Gastrocnemius medialis (tissue), 4 donors: ENCODE measurements at regions not wholly inside any gene's neighbourhood (a gene's known extent, or its start where the extent isn't known, plus 50 kb on each side); places are given as distances from the start of the nearest gene placed in this dataset.

ENCODE experiments used
- POLR2A ChIP-seq, 2 donors: fragments of 450-650 bp; IDR thresholded peaks; one replicate each; pipeline ENCODE4 v1.6.1; 2017; ENCODE audit warnings: antibody characterized with exemption in 2 of 2, mild to moderate bottlenecking in 2 of 2, moderate library complexity in 2 of 2
- TF ChIP-seq, protein P1 (sequence below), 5 experiments: fragments of 450-650 bp in 3 of 5; fragments of 200-600 bp in 2 of 5; sonication (generic) in 2 of 5; IDR thresholded peaks in 4 of 5; conservative IDR thresholded peaks in 1 of 5; 1 replicate in 4 of 5; 2 replicates in 1 of 5; pipeline ENCODE4 v1.5.1; 2016 to 2019; ENCODE audit warnings: antibody characterized with exemption in 5 of 5, mild to moderate bottlenecking in 3 of 5, moderate library complexity in 3 of 5

DNA sequence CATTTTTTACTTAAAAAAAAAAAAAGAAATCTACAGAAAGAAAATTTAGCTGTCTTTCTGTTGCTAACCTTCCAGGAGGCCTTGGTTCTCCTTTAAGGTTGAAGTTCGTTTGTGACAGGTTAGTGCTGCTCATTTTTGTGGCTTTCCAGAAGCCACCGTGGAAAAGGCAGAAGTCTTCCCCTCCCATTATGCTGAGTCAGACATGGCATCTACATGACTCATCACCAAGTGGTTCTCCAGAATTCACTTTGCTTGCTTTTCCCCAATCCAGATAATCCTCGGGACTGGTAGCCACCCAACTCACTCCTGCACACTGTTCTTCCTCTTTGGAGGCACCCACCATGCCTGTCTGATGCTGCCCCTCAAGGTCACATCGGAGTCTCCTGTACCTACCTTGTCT lies 228.7 kb downstream of the PIK3C3 start:
- TF ChIP-seq, protein P1, sequence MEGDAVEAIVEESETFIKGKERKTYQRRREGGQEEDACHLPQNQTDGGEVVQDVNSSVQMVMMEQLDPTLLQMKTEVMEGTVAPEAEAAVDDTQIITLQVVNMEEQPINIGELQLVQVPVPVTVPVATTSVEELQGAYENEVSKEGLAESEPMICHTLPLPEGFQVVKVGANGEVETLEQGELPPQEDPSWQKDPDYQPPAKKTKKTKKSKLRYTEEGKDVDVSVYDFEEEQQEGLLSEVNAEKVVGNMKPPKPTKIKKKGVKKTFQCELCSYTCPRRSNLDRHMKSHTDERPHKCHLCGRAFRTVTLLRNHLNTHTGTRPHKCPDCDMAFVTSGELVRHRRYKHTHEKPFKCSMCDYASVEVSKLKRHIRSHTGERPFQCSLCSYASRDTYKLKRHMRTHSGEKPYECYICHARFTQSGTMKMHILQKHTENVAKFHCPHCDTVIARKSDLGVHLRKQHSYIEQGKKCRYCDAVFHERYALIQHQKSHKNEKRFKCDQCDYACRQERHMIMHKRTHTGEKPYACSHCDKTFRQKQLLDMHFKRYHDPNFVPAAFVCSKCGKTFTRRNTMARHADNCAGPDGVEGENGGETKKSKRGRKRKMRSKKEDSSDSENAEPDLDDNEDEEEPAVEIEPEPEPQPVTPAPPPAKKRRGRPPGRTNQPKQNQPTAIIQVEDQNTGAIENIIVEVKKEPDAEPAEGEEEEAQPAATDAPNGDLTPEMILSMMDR (IDR thresholded peaks at IDR 0.05 in 4 of 5, conservative IDR thresholded peaks at IDR 0.05 in 1 of 5) = no peak
- TF ChIP-seq POLR2A (IDR thresholded peaks at IDR 0.05) = no peak
